ENCODE measurements at regions not wholly inside any gene's neighbourhood (a gene's known extent, or its start where the extent isn't known, plus 50 kb on each side); places are given as distances from the start of the nearest gene placed in this dataset.
"Not testable (repeated sequence)": the region's sequence is repeated elsewhere in the genome, so short reads cannot be mapped to it uniquely, and the experiment has no call there.

- not testable (repeated sequence) for H3F3A ChIP-seq (ENCODE audit: insufficient read depth, low read length, poor library complexity, severe bottlenecking); H2AFZ ChIP-seq (ENCODE audit: low read depth, low read length); H3K36me3 ChIP-seq (ENCODE audit: insufficient read depth, low read length); H3K27me3 ChIP-seq (ENCODE audit: insufficient read depth, low read depth, low read length); H3K9me3 ChIP-seq (ENCODE audit: low read length); H3K4me2 ChIP-seq (ENCODE audit: low read length); H3K27ac ChIP-seq (ENCODE audit: low read length); H3K4me3 ChIP-seq (ENCODE audit: low read length); H4K20me1 ChIP-seq (ENCODE audit: insufficient read depth); H3K9me2 ChIP-seq (ENCODE audit: insufficient read depth, low read length); H3K9ac ChIP-seq (ENCODE audit: low read length); H3K79me2 ChIP-seq (replicated peaks; ENCODE audit: insufficient read depth, low read length)
Observed at GRCh38 chr12:9424175-9424740, 183.5 kb downstream of the KLRB1 start.

GRCh38 chr12:9422689-9423088 is 185.0 kb downstream of the KLRB1 start:
- H2AFZ ChIP-seq (ENCODE audit: low read depth, low read length); H3K79me2 ChIP-seq (replicated peaks; ENCODE audit: insufficient read depth, low read length); H3K9me2 ChIP-seq (ENCODE audit: insufficient read depth, low read length); H3K27ac ChIP-seq (ENCODE audit: low read length); H3K9ac ChIP-seq (ENCODE audit: low read length); H3K27me3 ChIP-seq (ENCODE audit: insufficient read depth, low read depth, low read length); H3K4me3 ChIP-seq (ENCODE audit: low read length); H3K36me3 ChIP-seq (ENCODE audit: insufficient read depth, low read length); H3K4me2 ChIP-seq (ENCODE audit: low read length); H4K20me1 ChIP-seq (ENCODE audit: insufficient read depth); H3F3A ChIP-seq (ENCODE audit: insufficient read depth, low read length, poor library complexity, severe bottlenecking); H3K9me3 ChIP-seq (ENCODE audit: low read length): not testable (repeated sequence)

- H3K9me2 ChIP-seq (ENCODE audit: insufficient read depth, low read length); H2AFZ ChIP-seq (ENCODE audit: low read depth, low read length): not testable (repeated sequence)
Observed at GRCh38 chr12:9421520-9422086, 186.1 kb downstream of the KLRB1 start.

GRCh38 chr12:9420817-9421519 is 186.7 kb downstream of the KLRB1 start:
- not testable (repeated sequence) for H3K27me3 ChIP-seq (ENCODE audit: insufficient read depth, low read depth, low read length); H3K4me3 ChIP-seq (ENCODE audit: low read length); H3K79me2 ChIP-seq (replicated peaks; ENCODE audit: insufficient read depth, low read length); H3K9me2 ChIP-seq (ENCODE audit: insufficient read depth, low read length); H3K4me2 ChIP-seq (ENCODE audit: low read length); H4K20me1 ChIP-seq (ENCODE audit: insufficient read depth); H3K27ac ChIP-seq (ENCODE audit: low read length); H2AFZ ChIP-seq (ENCODE audit: low read depth, low read length); H3F3A ChIP-seq (ENCODE audit: insufficient read depth, low read length, poor library complexity, severe bottlenecking); H3K9ac ChIP-seq (ENCODE audit: low read length); H3K9me3 ChIP-seq (ENCODE audit: low read length); H3K36me3 ChIP-seq (ENCODE audit: insufficient read depth, low read length)

More at GRCh38 chr12:9421520-9422086, 186.1 kb downstream of the KLRB1 start:
- not testable (repeated sequence) for H3K27ac ChIP-seq (ENCODE audit: low read length); H3K4me3 ChIP-seq (ENCODE audit: low read length); H3F3A ChIP-seq (ENCODE audit: insufficient read depth, low read length, poor library complexity, severe bottlenecking); H3K4me2 ChIP-seq (ENCODE audit: low read length); H3K79me2 ChIP-seq (replicated peaks; ENCODE audit: insufficient read depth, low read length); H4K20me1 ChIP-seq (ENCODE audit: insufficient read depth); H3K9ac ChIP-seq (ENCODE audit: low read length); H3K9me3 ChIP-seq (ENCODE audit: low read length); H3K36me3 ChIP-seq (ENCODE audit: insufficient read depth, low read length); H3K27me3 ChIP-seq (ENCODE audit: insufficient read depth, low read depth, low read length)

GRCh38 chr12:9418669-9419041 is 189.1 kb downstream of the KLRB1 start:
- not testable (repeated sequence) for H3K79me2 ChIP-seq (replicated peaks; ENCODE audit: insufficient read depth, low read length); H3K4me3 ChIP-seq (ENCODE audit: low read length); H4K20me1 ChIP-seq (ENCODE audit: insufficient read depth); H3F3A ChIP-seq (ENCODE audit: insufficient read depth, low read length, poor library complexity, severe bottlenecking); H3K27ac ChIP-seq (ENCODE audit: low read length); H3K9ac ChIP-seq (ENCODE audit: low read length); H3K9me2 ChIP-seq (ENCODE audit: insufficient read depth, low read length); H3K4me2 ChIP-seq (ENCODE audit: low read length); H3K9me3 ChIP-seq (ENCODE audit: low read length); H2AFZ ChIP-seq (ENCODE audit: low read depth, low read length); H3K27me3 ChIP-seq (ENCODE audit: insufficient read depth, low read depth, low read length); H3K36me3 ChIP-seq (ENCODE audit: insufficient read depth, low read length)

GRCh38 chr12:9417947-9418668 is 189.6 kb downstream of the KLRB1 start:
- H3F3A ChIP-seq (ENCODE audit: insufficient read depth, low read length, poor library complexity, severe bottlenecking); H3K27ac ChIP-seq (ENCODE audit: low read length); H3K4me3 ChIP-seq (ENCODE audit: low read length); H3K9me3 ChIP-seq (ENCODE audit: low read length); H3K27me3 ChIP-seq (ENCODE audit: insufficient read depth, low read depth, low read length); H2AFZ ChIP-seq (ENCODE audit: low read depth, low read length); H3K9ac ChIP-seq (ENCODE audit: low read length); H3K4me2 ChIP-seq (ENCODE audit: low read length); H3K9me2 ChIP-seq (ENCODE audit: insufficient read depth, low read length); H4K20me1 ChIP-seq (ENCODE audit: insufficient read depth); H3K36me3 ChIP-seq (ENCODE audit: insufficient read depth, low read length); H3K79me2 ChIP-seq (replicated peaks; ENCODE audit: insufficient read depth, low read length): not testable (repeated sequence)

GRCh38 chr12:9417341-9417740 is 190.4 kb downstream of the KLRB1 start:
- not testable (repeated sequence) for H2AFZ ChIP-seq (ENCODE audit: low read depth, low read length); H3K4me2 ChIP-seq (ENCODE audit: low read length); H3K27me3 ChIP-seq (ENCODE audit: insufficient read depth, low read depth, low read length); H3F3A ChIP-seq (ENCODE audit: insufficient read depth, low read length, poor library complexity, severe bottlenecking); H3K36me3 ChIP-seq (ENCODE audit: insufficient read depth, low read length); H3K9me3 ChIP-seq (ENCODE audit: low read length); H3K9ac ChIP-seq (ENCODE audit: low read length); H3K79me2 ChIP-seq (replicated peaks; ENCODE audit: insufficient read depth, low read length); H4K20me1 ChIP-seq (ENCODE audit: insufficient read depth); H3K4me3 ChIP-seq (ENCODE audit: low read length); H3K9me2 ChIP-seq (ENCODE audit: insufficient read depth, low read length); H3K27ac ChIP-seq (ENCODE audit: low read length)

GRCh38 chr12:9416346-9416745 is 191.4 kb downstream of the KLRB1 start:
- not testable (repeated sequence) for H3K4me3 ChIP-seq (ENCODE audit: low read length); H3K27ac ChIP-seq (ENCODE audit: low read length); H3K79me2 ChIP-seq (replicated peaks; ENCODE audit: insufficient read depth, low read length); H3K4me2 ChIP-seq (ENCODE audit: low read length); H2AFZ ChIP-seq (ENCODE audit: low read depth, low read length); H3K27me3 ChIP-seq (ENCODE audit: insufficient read depth, low read depth, low read length); H3K36me3 ChIP-seq (ENCODE audit: insufficient read depth, low read length); H3F3A ChIP-seq (ENCODE audit: insufficient read depth, low read length, poor library complexity, severe bottlenecking); H3K9me3 ChIP-seq (ENCODE audit: low read length); H3K9ac ChIP-seq (ENCODE audit: low read length); H4K20me1 ChIP-seq (ENCODE audit: insufficient read depth); H3K9me2 ChIP-seq (ENCODE audit: insufficient read depth, low read length)
